ENCODE measurements at regions not wholly inside any gene's neighbourhood (a gene's known extent, or its start where the extent isn't known, plus 50 kb on each side); places are given as distances from the start of the nearest gene placed in this dataset.
"Not testable (repeated sequence)": the region's sequence is repeated elsewhere in the genome, so short reads cannot be mapped to it uniquely, and the experiment has no call there.

- no peaks in the 10 kb centered on the region for H3K36me3 Mint-ChIP-seq (ENCODE audit: low read depth)
- intact Hi-C loops (cut with micrococcal nuclease): no loop called here
- no peak for TF ChIP-seq CTCF (IDR thresholded peaks at IDR 0.05)
- ChIA-PET CTCF (no interaction called here), POLR2A (no interaction called here)
- DNase-seq (no peak), ATAC-seq (ENCODE audit: low read depth) (no peak)
- peaks cover 5% of the 10 kb centered on the region for H3K9me3 Mint-ChIP-seq
- H3K27me3 Mint-ChIP-seq: no peaks in the 10 kb centered on the region
- H3K4me1 Mint-ChIP-seq: no peaks in the 10 kb centered on the region
- no peak overlapping the region for H3K4me3 Mint-ChIP-seq
- no peak overlapping the region for H3K27ac Mint-ChIP-seq
These were observed 76.3 kb upstream of the IL15 start for GRCh38 chr4:141560056-141560455.

- H3K36me3 Mint-ChIP-seq (ENCODE audit: low read depth): no peaks in the 10 kb centered on the region
- no peaks in the 10 kb centered on the region for H3K27me3 Mint-ChIP-seq
- no peak overlapping the region for H3K27ac Mint-ChIP-seq
- H3K4me3 Mint-ChIP-seq: no peak overlapping the region
- no peak for TF ChIP-seq CTCF (IDR thresholded peaks at IDR 0.05)
- no peaks in the 10 kb centered on the region for H3K4me1 Mint-ChIP-seq
- CTCF ChIA-PET: no interaction called here
- POLR2A ChIA-PET: no interaction called here
- DNase-seq (no peak), ATAC-seq (ENCODE audit: low read depth) (no peak)
- no peaks in the 10 kb centered on the region for H3K9me3 Mint-ChIP-seq
- intact Hi-C loops (cut with micrococcal nuclease): no loop called here
These were observed 73.7 kb upstream of the IL15 start for GRCh38 chr4:141562649-141563048.

GRCh38 chr4:141563723-141564122 is 72.7 kb upstream of the IL15 start:
- no peaks in the 10 kb centered on the region for H3K36me3 Mint-ChIP-seq (ENCODE audit: low read depth)
- no peak overlapping the region for H3K27ac Mint-ChIP-seq
- no peaks in the 10 kb centered on the region for H3K9me3 Mint-ChIP-seq
- H3K4me1 Mint-ChIP-seq: no peaks in the 10 kb centered on the region
- no peaks in the 10 kb centered on the region for H3K27me3 Mint-ChIP-seq
- no peak overlapping the region for H3K4me3 Mint-ChIP-seq
- CTCF ChIA-PET: no interaction called here
- POLR2A ChIA-PET: no interaction called here
- DNase-seq: no peak
- ATAC-seq (ENCODE audit: low read depth): no peak
- intact Hi-C loops (cut with micrococcal nuclease): no loop called here
- no peak for TF ChIP-seq CTCF (IDR thresholded peaks at IDR 0.05)

- H3K36me3 Mint-ChIP-seq (ENCODE audit: low read depth); H3K4me1 Mint-ChIP-seq; DNase-seq; H3K27ac Mint-ChIP-seq; CTCF ChIA-PET; H3K4me3 Mint-ChIP-seq; ATAC-seq (ENCODE audit: low read depth); intact Hi-C loops (cut with micrococcal nuclease); H3K27me3 Mint-ChIP-seq; POLR2A ChIA-PET; H3K9me3 Mint-ChIP-seq: not testable (repeated sequence)
These were observed 71.4 kb upstream of the IL15 start for GRCh38 chr4:141564961-141565360.

GRCh38 chr4:141565379-141566089 is 70.8 kb upstream of the IL15 start:
- no peak for TF ChIP-seq CTCF (IDR thresholded peaks at IDR 0.05)
- ATAC-seq (ENCODE audit: low read depth): no peak
- H3K36me3 Mint-ChIP-seq (ENCODE audit: low read depth): no peaks in the 10 kb centered on the region
- H3K9me3 Mint-ChIP-seq: no peaks in the 10 kb centered on the region
- CTCF ChIA-PET: no interaction called here
- H3K4me1 Mint-ChIP-seq: no peaks in the 10 kb centered on the region
- H3K27ac Mint-ChIP-seq: no peak overlapping the region
- DNase-seq: no peak
- POLR2A ChIA-PET: no interaction called here
- intact Hi-C loops (cut with micrococcal nuclease): no loop called here
- H3K27me3 Mint-ChIP-seq: no peaks in the 10 kb centered on the region
- no peak overlapping the region for H3K4me3 Mint-ChIP-seq

- Mint-ChIP-seq H3K4me1 (no peaks in the 10 kb centered on the region), H3K27ac (no peak overlapping the region), H3K27me3 (no peaks in the 10 kb centered on the region), H3K9me3 (no peaks in the 10 kb centered on the region), H3K36me3 (ENCODE audit: low read depth) (no peaks in the 10 kb centered on the region), H3K4me3 (no peak overlapping the region)
- DNase-seq (no peak), ATAC-seq (ENCODE audit: low read depth) (no peak)
- intact Hi-C loops (cut with micrococcal nuclease): no loop called here
- ChIA-PET POLR2A (no interaction called here), CTCF (no interaction called here)
- no peak for TF ChIP-seq CTCF (IDR thresholded peaks at IDR 0.05)
These were observed 69.0 kb upstream of the IL15 start for GRCh38 chr4:141567326-141567915.

Measured in activated B cell treated with CpG ODN at 0.5 μM for 24 hours (primary cell).